Natural killer cell treated with Interleukin-12 subunit alpha and Interleukin-12 subunit beta and Interleukin-15 and Interleukin-18, amount 100 ng/mL, for 72 hours (primary cell): ENCODE measurements at regions not wholly inside any gene's neighbourhood (a gene's known extent, or its start where the extent isn't known, plus 50 kb on each side); places are given as distances from the start of the nearest gene placed in this dataset.

ENCODE experiments used
- ATAC-seq, 2 donors: fragments of 150-1000 bp; cut with Tn5 transposase in 1 of 2; sonication (Bioruptor Pico), chemical (Tn5 transposase) in 1 of 2; 2 replicates each; pipeline ENCODE4 v1.10.0; 2021
- DNase-seq: peaks from one replicate; pipeline ENCODE4 v3.0.0; 2022; ENCODE audit warnings: low spot score
- H3K27ac Mint-ChIP-seq, 2 donors: 1 replicate in 1 of 2; 2 replicates in 1 of 2; pipeline ENCODE4 v1.8.0; 2022; ENCODE audit warnings: mixed read lengths in 2 of 2, mild to moderate bottlenecking in 1 of 2, moderate library complexity in 1 of 2
- H3K27me3 Mint-ChIP-seq, 2 donors: 1 replicate in 1 of 2; 2 replicates in 1 of 2; pipeline ENCODE4 v1.8.0; 2022; ENCODE audit warnings: mixed read lengths in 2 of 2
- H3K36me3 Mint-ChIP-seq: one replicate; pipeline ENCODE4 v1.8.0; 2022; ENCODE audit warnings: mixed read lengths
- H3K4me1 Mint-ChIP-seq, 2 donors: 1 replicate in 1 of 2; 2 replicates in 1 of 2; pipeline ENCODE4 v1.8.0; 2022; ENCODE audit warnings: low read depth in 2 of 2, mixed read lengths in 2 of 2, mild to moderate bottlenecking in 1 of 2
- H3K4me3 Mint-ChIP-seq: one replicate; pipeline ENCODE4 v1.8.0; 2022; ENCODE audit warnings: mixed read lengths
- H3K9me3 Mint-ChIP-seq: 2 replicates; pipeline ENCODE4 v1.8.0; 2022; ENCODE audit warnings: mixed read lengths

DNA sequence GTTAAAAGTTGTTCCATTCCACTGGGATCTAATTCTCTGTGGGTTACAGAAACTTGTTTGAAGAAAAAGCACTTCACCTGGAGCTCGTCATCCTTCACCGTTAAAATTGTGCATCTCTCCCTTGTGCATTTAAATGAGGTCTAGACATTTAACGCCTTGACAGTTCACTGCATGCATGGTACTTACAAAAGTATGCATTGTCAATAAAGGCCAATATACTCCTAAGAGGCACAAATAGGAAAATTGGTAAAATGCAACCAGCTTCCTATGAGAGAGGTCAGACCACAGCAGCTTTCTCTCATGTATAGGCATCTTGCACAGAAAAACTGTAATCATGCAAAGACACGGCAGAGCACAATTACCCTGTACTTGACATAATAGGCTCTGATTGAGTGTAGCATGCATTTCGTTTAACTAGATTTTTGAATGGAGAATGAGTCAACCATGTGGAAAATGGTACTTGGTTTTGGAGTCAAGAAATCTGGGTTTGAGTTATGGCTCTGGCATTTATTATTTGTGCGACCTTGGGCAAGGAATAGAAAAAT lies 378.5 kb downstream of the RFPL4B start:
- no peak for ATAC-seq
- no peak for DNase-seq
- Mint-ChIP-seq H3K4me1 (no peaks in the 10 kb centered on the region), H3K36me3 (no peaks in the 10 kb centered on the region), H3K4me3 (no peak overlapping the region), H3K27me3 (no peaks in the 10 kb centered on the region), H3K9me3 (peaks cover 12% of the 10 kb centered on the region), H3K27ac (no peak overlapping the region)

DNA sequence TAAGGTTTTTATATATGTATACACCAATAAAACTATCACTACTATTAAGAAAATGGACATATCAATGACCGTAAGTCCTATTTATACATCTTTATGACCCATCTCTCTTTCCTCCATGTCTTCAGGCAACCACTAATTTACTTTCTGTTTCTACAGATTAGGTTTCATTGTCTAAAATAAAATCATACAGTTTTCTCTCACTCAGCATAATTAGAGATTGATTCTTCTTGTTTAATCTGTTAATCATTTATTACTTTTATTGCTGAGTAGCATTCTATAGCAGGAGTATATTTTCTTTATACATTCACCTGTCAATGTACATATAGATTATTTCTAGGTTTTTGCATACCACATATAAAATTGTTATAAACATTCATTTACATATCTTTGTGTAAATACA lies 388.0 kb downstream of the RFPL4B start:
- ATAC-seq = no peak
- no peaks in the 10 kb centered on the region for H3K27me3 Mint-ChIP-seq
- no peak overlapping the region for H3K27ac Mint-ChIP-seq
- H3K4me1 Mint-ChIP-seq = no peaks in the 10 kb centered on the region
- H3K9me3 Mint-ChIP-seq = peaks cover 9% of the 10 kb centered on the region
- H3K36me3 Mint-ChIP-seq = no peaks in the 10 kb centered on the region
- H3K4me3 Mint-ChIP-seq = no peak overlapping the region
- DNase-seq = no peak

DNA sequence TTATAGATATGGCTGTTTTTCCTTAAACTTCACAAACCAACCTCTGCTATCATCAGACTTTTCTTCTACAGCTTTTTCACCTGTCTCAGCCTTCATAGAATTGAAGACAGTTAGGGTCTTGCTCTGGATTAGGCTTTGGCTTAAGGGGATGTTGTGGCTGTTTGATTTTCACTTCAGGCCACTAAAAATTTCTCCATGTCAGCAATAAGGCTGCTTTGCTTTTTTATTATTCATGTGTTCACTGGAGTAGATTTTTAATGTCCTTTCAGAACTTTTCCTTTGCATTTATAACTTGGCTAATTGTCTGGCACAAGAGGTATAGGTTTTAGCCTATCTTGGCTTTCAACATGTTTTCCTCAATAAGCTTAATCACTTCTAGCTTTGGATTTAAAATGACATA lies 392.6 kb downstream of the RFPL4B start:
- ATAC-seq = no peak
- H3K36me3 Mint-ChIP-seq = no peaks in the 10 kb centered on the region
- no peak for DNase-seq
- H3K27me3 Mint-ChIP-seq = no peaks in the 10 kb centered on the region
- H3K4me3 Mint-ChIP-seq = no peak overlapping the region
- H3K9me3 Mint-ChIP-seq = peaks cover 6% of the 10 kb centered on the region
- no peaks in the 10 kb centered on the region for H3K4me1 Mint-ChIP-seq
- H3K27ac Mint-ChIP-seq = no peak overlapping the region

DNA sequence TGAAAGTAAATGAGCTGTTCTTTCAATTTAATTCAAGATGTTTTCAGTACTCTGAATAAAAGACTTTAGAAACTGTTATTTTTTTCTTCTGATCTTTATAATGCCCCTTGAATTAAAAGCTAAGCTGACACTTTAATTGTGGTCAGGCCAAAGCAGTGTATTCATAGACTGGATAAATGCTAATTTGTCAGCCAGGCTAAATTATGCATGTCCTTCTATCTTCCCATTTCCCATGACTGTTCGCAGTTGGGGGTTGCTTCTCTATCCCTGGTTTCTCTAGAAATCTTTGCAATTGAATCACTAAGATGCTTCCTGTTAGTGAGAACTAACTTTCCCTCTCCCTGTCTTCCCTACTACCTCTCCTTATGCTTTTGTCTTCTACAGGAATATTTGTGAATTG lies 396.2 kb downstream of the RFPL4B start:
- H3K27ac Mint-ChIP-seq = no peak overlapping the region
- no peaks in the 10 kb centered on the region for H3K36me3 Mint-ChIP-seq
- DNase-seq = no peak
- H3K9me3 Mint-ChIP-seq = no peaks in the 10 kb centered on the region
- H3K27me3 Mint-ChIP-seq = no peaks in the 10 kb centered on the region
- ATAC-seq = no peak
- H3K4me1 Mint-ChIP-seq = no peaks in the 10 kb centered on the region
- H3K4me3 Mint-ChIP-seq = no peak overlapping the region

DNA sequence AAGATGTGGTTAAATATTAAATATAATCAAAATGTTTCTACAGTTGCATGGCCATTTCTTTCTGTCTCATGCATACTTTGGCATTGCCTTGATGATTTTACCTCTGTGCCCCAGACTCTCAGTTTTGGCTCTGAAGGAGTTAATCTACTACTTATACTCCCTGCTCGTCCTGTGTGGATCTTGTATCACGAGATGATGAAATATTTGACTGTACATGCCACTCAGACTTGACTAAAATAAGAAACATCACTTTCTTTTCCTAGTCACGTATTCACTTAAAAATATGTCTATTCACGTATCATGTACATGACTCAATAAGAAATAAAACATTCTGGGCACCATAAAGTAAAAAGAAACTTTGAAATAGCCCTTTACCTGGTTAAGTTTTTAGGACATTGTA lies 397.7 kb downstream of the RFPL4B start:
- H3K4me3 Mint-ChIP-seq = no peak overlapping the region
- H3K9me3 Mint-ChIP-seq = no peaks in the 10 kb centered on the region
- H3K27me3 Mint-ChIP-seq = no peaks in the 10 kb centered on the region
- no peaks in the 10 kb centered on the region for H3K4me1 Mint-ChIP-seq
- H3K27ac Mint-ChIP-seq = no peak overlapping the region
- no peak for ATAC-seq
- H3K36me3 Mint-ChIP-seq = no peaks in the 10 kb centered on the region
- DNase-seq = no peak

DNA sequence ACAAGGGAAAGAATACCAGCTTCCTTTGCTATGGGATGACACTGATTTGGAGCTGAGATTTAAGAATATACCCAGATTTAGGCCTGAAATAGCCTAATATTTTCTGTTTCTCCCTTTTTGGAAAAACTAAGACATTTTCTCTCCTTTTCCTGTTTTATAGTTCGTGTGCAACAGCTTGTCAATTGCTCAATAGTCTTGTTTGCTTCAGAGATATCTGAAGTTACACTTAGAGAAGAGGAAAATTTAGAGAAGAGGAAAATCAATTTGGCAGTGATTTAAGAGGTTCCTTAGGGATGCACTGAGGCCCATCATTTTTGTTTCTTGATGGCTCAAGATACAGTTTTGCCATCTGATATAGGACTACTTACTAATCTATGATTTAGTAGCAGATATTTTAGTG lies 398.6 kb downstream of the RFPL4B start:
- Mint-ChIP-seq H3K9me3 (no peaks in the 10 kb centered on the region), H3K36me3 (no peaks in the 10 kb centered on the region), H3K4me1 (no peaks in the 10 kb centered on the region), H3K27me3 (no peaks in the 10 kb centered on the region), H3K4me3 (no peak overlapping the region), H3K27ac (no peak overlapping the region)
- DNase-seq (no peak), ATAC-seq (no peak)

DNA sequence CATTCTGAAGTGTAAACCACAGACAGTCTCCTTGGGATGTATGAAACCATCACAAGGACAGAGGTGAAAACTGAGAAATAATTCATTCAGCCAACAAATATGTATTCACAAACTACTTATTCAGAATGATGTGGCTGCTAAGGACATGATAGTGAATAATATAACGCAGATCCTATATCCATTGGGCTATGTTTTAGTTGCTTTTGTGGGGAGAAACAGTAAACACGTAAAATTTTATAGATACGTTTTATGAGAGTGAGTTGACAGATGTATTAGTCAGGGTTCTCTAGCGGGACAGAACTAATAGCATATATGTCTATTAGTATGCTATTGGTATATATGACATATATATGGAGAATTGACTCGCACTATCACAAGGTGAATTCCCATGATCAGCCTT lies 402.5 kb downstream of the RFPL4B start:
- Mint-ChIP-seq H3K9me3 (no peaks in the 10 kb centered on the region), H3K27me3 (no peaks in the 10 kb centered on the region), H3K4me1 (no peaks in the 10 kb centered on the region), H3K36me3 (no peaks in the 10 kb centered on the region), H3K27ac (no peak overlapping the region), H3K4me3 (no peak overlapping the region)
- ATAC-seq (no peak), DNase-seq (no peak)

DNA sequence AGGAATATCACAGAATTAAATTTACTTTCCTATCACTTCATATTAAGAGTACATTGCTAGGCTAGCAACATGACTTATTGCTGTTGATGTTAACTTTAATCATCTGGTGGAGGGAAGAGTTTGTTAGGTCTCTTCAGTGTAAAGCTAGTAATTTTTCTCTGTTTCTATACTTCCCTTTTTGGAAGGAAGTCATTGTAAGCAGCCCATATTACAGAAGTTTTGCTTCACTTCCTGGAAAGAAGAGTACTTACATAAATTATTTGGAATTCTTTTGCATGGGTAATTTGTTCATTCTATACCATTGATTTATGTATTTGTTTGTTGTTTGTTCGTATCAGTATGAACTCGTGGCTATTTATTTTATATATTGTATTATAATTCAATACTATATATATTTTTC lies 405.2 kb downstream of the RFPL4B start:
- Mint-ChIP-seq H3K36me3 (no peaks in the 10 kb centered on the region), H3K27me3 (no peaks in the 10 kb centered on the region), H3K9me3 (no peaks in the 10 kb centered on the region), H3K4me1 (no peaks in the 10 kb centered on the region), H3K27ac (no peak overlapping the region), H3K4me3 (no peak overlapping the region)
- DNase-seq = no peak
- no peak for ATAC-seq

DNA sequence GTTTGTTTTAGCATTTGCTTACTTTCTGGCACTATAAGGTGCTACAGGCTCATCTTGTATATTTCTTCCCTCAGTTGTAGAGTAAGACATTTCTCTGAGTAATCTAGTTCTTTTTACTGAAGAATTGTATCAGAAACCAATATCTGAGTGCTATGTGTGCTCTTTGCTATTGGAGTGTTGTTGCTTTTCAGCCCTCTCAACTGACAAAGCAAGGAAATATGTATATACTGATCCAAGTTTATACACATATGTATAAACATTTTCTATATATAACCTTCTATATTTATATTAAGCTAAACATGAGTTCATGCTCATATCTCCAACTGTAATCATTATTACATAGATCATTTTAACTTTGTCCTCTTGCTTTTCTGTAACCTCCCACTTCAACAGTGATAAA lies 405.7 kb downstream of the RFPL4B start:
- Mint-ChIP-seq H3K27ac (no peak overlapping the region), H3K4me3 (no peak overlapping the region), H3K27me3 (no peaks in the 10 kb centered on the region), H3K9me3 (no peaks in the 10 kb centered on the region), H3K36me3 (no peaks in the 10 kb centered on the region), H3K4me1 (no peaks in the 10 kb centered on the region)
- ATAC-seq (no peak), DNase-seq (no peak)

DNA sequence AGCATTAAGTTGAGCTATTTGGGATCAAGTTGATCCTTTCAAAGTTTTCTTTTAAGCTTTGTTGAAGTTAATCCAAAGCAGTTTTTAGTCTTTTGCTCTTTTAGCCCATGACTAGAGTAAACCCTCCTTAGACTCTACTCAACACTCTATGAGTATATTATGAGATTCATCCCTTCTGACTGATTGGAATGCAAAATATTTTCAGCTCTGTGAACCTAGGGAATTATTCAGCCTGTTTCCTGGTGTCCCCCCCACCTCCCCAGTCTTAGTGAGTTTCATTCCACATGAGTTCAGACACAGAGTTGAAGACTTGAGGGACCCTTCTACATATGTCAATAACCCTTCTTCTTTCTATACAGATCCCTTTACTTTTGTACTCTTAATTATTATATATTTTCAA lies 413.7 kb downstream of the RFPL4B start:
- Mint-ChIP-seq H3K9me3 (peaks cover 8% of the 10 kb centered on the region), H3K4me1 (no peaks in the 10 kb centered on the region), H3K27ac (no peak overlapping the region), H3K27me3 (no peaks in the 10 kb centered on the region), H3K4me3 (no peak overlapping the region), H3K36me3 (no peaks in the 10 kb centered on the region)
- ATAC-seq (no peak), DNase-seq (no peak)

DNA sequence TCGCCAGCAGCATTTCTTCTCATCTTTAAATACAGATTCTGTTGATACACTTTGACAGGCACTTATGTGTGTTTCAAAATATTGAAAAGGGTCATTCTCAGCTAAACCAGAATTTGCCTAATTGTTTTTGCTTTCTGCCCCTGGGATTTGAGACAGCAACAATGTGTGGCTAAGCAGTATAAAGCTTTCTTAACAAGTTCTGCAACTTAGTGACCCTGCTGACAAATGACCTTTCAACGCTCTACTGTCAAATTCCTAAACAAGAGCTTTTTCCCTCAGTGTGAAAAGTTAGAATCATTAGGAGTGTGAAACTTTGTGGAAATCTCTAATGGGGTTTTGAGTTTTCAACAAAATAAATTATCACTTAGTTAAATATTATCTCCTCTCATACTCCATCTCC lies 414.6 kb downstream of the RFPL4B start:
- H3K36me3 Mint-ChIP-seq = no peaks in the 10 kb centered on the region
- no peak overlapping the region for H3K4me3 Mint-ChIP-seq
- ATAC-seq = no peak
- no peaks in the 10 kb centered on the region for H3K4me1 Mint-ChIP-seq
- H3K9me3 Mint-ChIP-seq = peaks cover 8% of the 10 kb centered on the region
- no peaks in the 10 kb centered on the region for H3K27me3 Mint-ChIP-seq
- DNase-seq = no peak
- H3K27ac Mint-ChIP-seq = no peak overlapping the region

DNA sequence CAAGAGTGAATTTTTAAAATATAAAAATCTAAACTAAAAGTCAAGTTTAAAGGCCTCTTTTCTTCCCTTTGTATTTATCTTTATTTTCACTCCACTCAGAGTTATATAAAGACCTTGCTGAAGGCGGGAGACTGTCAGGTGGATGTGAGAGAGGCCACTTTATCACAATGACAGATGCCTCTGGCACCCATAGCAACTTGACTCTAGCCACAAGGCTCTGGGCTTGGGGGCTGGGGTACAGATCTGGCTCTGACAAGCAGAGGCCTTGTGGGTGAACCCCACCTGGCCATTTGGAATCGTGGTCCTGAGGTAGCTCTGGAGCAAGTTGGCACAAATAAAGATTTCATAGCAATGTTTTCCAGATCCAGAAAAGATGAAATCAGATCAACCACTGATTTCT lies 417.2 kb downstream of the RFPL4B start:
- ATAC-seq = no peak
- Mint-ChIP-seq H3K36me3 (no peaks in the 10 kb centered on the region), H3K27me3 (no peaks in the 10 kb centered on the region)

DNA sequence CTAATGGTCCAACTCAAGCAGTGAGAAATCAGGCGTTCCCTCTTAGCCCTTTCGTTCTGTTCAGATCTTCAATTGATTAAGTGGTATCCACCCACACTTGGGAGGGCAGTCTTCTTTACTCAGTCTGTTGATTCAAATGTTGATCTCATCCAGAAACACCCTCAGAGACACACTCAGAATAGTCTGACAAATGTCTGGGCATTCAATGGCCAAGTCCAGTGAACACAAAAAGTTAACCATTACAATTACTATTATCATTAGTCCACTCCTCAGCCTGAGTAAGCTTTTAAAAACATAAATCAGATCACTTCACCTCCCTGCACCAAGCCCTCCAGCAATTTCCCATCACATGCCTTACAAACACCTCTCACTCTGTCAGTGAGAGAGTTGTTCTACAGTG lies 423.2 kb downstream of the RFPL4B start:
- Mint-ChIP-seq H3K27ac (no peak overlapping the region), H3K36me3 (no peaks in the 10 kb centered on the region), H3K27me3 (no peaks in the 10 kb centered on the region), H3K4me3 (no peak overlapping the region), H3K4me1 (no peaks in the 10 kb centered on the region), H3K9me3 (peaks cover 13% of the 10 kb centered on the region)
- no peak for ATAC-seq
- DNase-seq = no peak

More for the DNA sequence above, 417.2 kb downstream of the RFPL4B start:
- Mint-ChIP-seq H3K27ac (no peak overlapping the region), H3K9me3 (peaks cover 15% of the 10 kb centered on the region), H3K4me1 (no peaks in the 10 kb centered on the region), H3K4me3 (no peak overlapping the region)
- DNase-seq = no peak

DNA sequence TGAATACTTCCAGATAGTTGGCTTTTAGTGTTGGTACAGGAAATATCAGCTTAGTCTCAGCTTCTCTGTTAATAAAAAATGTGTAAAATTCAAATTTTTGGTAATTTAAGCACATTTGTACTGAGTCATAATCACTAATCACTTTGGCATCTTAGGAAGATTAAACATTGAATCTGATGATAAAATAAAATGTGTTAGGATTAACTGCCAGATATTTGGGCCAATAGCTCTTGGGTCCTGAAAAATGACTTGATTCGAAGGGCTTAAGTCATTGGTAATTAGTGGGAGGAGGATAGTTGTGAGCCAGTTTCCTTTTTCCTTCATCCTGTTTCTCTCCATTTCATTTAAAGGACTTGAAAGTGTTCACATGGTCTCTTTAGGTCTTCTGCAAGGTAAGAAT lies 426.1 kb downstream of the RFPL4B start:
- Mint-ChIP-seq H3K9me3 (peaks cover 10% of the 10 kb centered on the region), H3K27ac (no peak overlapping the region), H3K4me1 (no peaks in the 10 kb centered on the region), H3K36me3 (no peaks in the 10 kb centered on the region), H3K27me3 (no peaks in the 10 kb centered on the region), H3K4me3 (no peak overlapping the region)
- ATAC-seq (no peak), DNase-seq (no peak)

DNA sequence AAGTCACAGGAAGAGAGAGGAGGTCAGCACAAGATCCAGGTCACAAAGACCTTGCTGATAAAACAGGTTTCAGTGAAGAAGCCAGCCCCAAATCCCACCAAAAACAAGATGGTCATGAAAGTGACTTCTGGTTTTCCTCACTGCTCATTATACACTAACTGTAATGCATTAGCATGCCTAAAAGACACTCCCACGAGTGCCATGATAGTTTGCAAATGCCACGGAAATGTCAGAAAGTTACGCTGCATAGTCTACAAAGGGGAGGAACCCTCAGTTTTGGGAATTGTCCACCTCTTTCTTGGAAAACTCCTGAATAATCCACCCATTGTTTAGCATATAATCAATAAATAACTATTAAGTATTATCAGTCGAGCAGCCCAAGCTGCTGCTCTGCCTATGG lies 427.2 kb downstream of the RFPL4B start:
- Mint-ChIP-seq H3K27ac (no peak overlapping the region), H3K27me3 (no peaks in the 10 kb centered on the region), H3K9me3 (peaks cover 4% of the 10 kb centered on the region), H3K4me1 (no peaks in the 10 kb centered on the region), H3K4me3 (no peak overlapping the region), H3K36me3 (no peaks in the 10 kb centered on the region)
- DNase-seq (no peak), ATAC-seq (no peak)
